ENCODE measurements at regions not wholly inside any gene's neighbourhood (a gene's known extent, or its start where the extent isn't known, plus 50 kb on each side); places are given as distances from the start of the nearest gene placed in this dataset.

DNA sequence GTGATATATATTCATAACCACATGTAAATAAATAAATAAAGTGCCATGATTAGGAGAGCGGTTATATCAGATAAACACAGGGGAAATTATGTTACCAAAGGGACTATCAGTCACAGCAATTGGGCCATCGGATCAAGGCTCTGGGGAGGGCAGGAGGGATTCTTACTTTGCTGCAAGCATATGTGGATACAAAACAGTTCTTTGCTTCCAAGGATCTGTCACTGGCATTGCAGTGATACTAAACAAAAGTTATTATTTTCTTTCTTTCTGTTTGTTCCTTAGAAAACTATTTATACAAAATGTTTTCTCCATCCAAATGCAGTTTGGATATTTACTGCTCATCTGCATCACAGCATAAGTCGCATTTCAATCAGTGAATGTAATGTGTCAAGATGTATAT is 188.4 kb upstream of the MGMT start:
- DNase-seq: no peak

DNA sequence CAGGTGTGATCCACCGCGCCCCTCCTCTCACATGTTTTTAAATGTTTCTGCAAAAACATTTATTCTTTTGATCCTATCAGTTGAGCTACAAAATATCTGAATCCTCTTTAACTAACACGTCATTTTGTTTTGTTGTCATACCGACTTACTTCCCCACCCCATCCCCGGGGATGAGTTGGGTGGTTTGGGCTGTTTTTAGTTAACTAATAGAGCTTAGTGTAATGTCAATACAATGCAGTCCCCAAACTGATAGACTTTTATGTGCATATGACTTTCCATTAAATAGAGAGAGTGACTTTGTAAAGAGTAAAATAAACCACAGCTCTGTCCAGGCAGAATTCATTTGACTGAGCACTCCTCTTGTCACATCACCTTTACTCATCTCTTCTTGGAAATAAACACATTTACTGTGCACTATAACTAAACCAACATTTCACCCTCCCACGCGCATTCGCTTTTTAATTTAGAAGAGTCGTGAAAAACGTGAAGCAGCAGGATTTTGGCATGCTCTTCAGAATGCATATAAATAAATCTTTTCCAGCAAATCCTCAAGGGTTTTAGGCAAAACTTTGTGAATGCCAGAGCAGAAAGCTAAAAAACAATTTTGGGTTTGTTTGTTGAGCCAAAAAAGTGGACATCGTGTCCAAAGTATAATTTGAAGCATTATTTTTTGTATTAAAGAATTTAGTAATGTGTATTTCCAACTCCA is 187.4 kb upstream of the MGMT start:
- no peak for DNase-seq

DNA sequence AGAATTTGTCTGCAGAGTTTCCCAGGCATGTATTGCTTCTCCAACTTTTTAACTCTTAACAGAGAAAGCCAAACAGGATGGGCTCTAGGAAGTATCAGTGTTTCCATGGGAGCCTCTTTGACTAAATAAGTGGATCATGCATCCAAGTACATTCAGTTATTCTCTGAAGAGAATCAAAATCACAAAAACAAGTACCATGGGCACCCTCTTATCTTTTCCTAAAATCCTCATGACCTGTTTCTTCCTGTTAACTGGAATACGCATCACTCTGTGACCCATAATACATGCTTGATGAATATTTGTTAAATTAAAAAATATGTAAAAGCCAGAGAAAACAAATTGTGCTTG is 186.9 kb upstream of the MGMT start:
- DNase-seq: no peak

DNA sequence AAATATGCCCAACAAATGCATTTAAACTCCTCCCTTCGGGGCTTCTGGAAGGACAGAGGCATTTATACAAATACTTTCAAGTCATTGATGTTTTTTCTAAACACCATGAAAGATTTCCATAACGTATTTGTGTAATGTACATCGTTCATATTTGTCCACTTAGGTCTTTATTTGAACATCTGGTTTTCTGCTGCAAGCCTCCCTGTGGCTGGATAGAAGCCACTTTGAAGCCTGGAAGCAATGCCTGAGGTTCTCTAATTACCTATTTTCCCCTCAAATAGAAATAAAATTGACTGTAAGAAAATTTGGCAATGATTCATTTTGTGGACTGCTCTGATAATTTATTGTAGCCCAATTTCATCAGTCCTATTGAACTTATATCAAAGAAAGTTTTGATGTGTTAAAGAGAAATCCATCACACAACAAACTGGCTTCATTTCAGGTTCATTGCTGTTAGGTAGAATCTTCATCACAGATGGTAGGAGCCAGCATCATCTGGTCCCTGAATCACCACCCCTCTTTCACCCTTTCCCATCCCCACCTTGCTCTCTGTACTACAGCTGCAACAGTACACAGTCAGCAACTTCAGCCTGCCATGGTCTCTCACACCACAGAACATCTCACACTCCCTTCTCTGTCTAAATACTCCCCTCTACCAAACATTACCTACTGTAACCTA is 186.0 kb upstream of the MGMT start:
- DNase-seq: no peak

DNA sequence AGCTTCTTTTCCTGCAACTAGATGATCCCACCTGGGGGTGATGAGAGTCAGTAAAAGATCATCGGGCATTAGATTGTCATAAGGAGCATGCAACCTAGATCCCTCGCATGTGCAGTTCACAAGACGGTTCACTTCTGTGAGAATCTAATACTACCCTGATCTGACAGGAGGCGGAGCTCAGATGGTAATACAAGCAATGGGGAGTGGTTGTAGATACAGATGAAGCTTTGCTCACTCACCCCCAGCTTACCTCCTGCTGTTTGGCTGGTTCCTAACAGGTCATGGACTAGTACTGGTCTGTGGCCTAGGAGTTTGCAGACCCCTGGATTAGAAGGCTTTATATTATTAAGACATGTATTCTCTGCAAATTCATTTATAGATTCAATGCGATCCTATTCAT is 181.6 kb upstream of the MGMT start:
- DNase-seq: no peak

DNA sequence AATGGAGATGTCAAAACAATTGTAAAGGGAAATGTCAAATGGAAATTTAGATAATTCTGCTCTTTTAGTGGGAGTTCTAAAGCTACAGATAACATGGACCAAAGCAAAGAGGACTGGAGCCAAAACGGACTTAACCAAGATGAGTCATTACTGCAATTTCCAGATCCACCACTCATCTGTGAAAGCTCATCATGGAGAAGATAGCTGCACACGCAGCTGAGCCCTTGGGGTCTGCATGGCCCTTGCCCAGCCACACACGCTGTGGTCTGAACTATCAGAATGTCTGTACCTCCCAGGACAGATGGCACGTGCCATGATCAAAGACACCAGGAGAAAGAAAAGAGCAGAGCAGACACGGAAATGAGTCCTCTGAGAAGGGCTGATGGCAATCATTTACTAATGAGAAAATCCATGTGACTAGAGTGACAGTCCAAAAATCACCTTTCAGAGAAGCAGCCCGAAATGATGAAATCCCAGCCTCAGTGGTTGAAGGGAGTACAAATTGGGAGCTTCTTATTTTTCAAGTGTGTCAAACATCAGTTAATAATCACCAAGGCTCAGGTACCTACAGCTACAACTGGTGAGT is 177.9 kb upstream of the MGMT start:
- no peak for DNase-seq

DNA sequence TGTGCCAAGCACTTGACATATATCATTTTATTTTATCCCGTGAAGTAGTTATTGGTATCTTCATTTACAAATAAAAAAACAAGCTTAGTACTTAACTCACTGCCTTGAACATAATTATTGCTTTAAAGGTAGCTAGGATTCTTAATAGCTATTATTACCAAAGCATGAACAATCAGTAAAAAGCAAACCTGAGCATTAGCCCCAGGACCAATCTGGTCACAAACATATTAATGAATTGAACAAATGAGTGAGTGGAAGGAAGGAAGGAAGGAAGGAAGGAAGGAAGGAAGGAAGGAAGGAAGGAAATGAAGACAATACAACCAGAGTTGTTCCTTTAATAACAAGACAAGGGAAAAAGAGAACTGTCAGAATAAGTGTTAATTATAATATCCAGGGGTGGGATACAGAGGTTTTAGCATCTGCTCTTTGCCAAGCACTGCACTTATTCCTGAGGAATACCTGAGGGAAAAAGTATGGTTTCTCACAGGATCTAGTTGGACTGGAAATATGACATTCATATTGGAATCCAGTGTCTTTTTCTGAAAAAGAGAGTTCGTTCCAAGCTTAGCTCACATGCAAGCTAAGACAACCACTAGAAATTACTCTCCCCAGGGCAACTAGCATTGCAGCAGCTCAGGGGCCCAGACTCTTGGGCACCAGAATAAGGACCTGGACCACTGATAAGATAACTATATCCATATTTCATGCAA is 172.9 kb upstream of the MGMT start:
- no peak for DNase-seq

DNA sequence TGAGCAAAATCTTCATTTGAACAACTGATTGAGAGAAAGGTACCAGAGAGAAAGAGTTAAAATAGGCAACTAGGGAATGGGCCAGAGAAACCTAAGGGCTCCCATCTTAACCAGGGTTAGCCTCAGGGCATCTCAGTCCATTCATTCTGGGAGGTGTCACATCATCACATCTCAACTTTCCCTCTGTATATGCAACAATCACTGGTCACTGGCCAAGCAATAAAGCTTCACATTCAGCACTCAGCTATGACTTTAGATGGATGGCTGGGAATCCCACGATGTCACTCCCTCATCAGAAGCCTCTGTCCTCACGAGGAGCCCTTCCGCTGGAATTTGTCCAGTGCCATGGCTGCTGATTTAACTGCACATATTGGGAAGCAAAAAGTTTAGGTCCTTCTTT is 172.1 kb upstream of the MGMT start:
- DNase-seq: no peak

DNA sequence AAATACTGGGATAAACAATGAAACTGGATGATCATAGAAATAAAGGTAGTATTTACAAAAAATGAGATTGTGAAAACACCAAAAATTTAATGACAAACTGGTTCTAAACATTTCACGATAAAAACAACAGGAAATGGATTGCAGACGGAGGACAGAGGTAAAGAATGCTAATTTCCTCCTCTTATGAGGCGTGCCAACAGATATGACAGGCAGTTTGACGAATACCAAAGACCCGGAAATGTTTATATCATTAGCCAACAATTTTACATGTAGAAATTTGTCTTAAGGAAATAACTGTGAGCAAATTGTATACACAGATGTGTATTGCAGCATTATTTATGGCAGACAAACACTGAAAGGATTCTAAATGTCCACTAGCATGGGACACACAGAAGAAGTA is 162.0 kb upstream of the MGMT start:
- DNase-seq: no peak

DNA sequence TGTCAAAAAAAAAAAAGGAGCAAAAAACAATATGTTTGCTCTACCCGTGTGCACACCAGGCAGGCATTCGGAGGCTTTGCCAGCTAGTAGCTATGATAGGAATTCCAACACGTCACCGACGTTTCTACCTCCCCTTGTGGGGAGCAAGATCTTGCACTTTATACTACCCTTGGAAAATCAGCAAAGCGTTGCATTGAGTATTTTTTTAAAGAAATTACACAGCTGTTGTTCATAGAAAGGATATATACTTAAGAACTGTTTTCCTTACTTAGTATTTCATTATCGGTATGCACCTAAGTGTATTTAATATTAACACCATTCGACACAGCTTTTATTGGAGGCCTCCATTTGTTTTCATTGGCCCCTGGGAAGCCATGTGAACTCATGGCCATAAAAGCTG is 159.9 kb upstream of the MGMT start:
- DNase-seq: no peak

DNA sequence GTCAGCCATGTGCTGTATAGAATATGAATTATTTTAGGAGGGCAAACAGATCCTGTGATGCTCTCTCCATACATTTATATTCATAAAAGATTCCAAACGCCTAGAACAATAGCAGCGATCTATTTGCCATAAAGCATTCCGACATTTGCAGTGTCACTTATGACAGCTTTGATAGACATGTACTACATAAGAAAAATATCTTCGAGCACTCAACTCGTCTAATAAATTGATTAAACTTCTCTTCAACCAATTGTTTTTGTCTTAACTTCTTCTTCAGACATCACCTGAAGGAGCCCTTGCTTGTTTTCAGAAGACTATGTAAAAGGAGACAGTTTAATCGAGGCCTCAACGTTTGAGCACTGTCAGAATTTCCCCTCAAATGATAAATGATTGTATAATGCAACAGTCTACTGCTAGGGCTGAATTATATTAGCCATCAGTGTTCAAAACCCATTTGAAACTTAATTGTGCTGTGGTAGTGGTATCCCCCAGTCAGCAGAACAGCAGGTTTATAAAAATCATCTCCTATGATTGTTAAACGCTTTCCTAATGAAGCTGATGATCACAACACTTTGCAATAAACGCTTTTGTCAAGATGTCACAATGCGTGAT is 158.0 kb upstream of the MGMT start:
- DNase-seq: no peak

DNA sequence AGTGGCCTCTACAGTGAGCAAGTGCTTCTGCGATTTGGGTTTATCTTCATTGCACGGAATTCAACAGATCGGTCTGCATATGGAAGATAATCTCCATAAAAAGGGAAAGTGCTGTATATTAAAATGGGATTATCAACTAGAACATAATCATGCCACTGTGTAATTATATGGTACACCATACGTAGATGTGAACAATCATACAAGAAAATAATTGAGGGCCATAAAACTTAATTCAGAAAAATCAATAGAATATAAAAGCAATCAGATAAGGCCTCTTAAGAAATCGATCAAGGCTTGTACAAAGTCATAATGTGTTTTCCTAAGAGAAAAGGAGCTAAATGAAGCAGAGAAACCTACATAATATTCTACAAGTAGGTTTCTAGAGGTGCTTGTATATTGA is 157.5 kb upstream of the MGMT start:
- DNase-seq: no peak

DNA sequence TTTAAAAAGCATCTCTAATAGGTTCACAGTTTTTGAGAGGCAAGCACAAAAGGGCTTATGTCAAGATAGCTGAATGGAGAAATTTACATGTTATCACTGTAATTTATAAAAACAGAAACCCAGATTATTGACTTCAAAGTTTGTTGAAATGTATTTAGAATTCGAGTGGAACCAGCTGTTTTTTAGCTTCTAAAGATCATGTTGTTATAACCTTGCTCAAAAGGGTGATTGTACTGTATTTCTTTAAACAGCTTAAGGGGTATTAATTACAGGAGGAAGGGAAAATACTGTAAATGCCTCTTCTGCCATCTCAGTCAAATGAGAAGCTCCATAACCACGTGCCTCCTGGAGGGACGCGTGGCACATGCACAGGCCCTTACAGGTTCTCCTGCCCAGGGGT is 156.2 kb upstream of the MGMT start:
- DNase-seq: no peak

DNA sequence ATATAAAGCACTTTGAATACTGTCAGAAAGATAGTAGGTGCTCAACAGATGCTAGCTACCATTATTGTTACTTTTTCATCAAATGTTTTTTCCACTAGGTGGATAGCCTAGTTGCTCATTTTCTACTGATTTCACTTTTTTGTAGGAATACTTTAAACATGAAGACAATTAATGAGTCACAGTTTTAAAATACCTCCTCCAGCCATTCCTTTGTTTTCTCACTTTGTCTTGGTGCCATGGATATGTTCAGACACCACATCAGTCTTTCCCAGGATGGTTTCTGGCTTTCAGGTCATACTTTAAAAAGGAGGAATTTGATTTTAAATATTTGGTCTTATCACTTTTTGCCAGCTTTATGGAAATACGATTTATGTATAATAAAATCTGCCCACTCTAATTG is 147.1 kb upstream of the MGMT start:
- no peak for DNase-seq

DNA sequence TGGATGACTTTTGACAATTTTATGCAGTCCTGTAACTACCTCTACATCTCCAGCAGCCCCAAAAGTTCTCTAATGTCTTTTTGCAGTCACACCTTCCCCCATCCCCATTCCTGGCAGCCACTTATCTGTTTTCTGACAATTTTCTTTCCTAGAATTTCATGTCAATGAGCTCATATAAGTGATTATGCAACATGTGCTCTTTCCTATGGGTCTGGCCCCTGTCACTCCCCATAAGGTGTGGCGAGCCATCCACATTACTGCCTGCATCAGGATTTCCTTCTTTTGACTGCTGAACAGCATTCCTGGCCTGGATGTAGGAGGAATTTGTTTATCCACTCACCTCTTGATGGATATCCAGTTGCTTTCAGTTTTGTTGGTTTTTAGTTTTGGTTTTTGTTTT is 146.7 kb upstream of the MGMT start:
- DNase-seq: no peak

DNA sequence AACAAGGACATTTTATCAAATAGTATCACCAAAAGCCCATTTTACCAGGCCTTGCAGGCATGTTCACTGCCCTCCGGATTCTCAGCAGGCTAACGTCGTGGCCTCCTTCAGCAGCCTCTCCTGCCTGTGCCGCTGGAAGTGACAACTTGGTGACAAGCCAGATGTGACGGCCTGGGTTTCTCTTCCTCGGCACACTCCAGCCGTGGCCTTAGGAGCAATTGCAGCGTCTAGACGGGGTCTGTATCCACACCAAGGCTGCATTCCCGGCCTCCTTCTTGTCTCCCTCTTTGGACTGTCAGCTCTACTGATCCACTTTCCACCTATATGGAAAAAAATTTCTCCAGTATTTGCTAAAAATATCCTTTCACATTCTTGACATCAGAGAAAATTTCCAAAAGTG is 145.3 kb upstream of the MGMT start:
- DNase-seq: no peak

DNA sequence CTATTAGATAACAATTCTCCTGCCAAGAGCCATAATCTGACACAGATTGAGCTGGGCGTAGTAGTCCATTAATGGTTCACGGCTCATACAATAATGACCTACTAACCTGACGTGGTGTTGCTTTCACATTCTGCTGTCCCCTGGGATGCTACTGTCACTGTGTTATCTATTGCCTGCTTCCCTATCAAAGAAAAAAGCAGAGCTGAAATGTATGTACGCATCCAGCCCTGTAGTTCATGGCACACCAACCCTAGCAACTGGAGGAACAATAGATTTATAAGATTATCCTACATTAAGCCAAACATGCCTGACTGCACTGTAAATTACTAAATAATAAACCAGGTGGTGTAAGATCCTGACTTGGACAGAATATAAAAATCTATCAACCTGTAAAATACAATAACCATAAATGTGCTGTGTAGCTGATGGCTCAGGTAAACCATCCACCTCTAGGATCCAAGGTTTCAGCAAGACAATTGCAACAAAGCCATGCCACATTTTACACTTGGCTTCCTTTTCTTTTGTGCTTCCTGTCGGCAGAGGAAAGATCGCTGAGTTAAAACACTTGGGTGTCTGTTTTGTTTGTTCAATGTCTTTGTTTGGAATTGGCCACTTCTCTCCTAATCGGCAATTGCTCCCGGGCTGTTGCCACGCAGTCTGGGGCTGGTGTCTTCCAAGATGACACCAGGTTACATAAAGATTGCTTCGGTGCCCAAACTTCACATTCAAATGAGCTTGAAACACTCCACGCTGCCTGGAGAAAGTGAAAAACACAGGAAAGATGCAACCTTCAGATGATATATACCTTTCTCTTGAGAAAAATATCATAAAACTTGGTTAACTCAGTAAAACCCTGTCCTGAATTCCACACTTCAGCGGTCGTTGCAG is 143.9 kb upstream of the MGMT start:
- no peak for DNase-seq

DNA sequence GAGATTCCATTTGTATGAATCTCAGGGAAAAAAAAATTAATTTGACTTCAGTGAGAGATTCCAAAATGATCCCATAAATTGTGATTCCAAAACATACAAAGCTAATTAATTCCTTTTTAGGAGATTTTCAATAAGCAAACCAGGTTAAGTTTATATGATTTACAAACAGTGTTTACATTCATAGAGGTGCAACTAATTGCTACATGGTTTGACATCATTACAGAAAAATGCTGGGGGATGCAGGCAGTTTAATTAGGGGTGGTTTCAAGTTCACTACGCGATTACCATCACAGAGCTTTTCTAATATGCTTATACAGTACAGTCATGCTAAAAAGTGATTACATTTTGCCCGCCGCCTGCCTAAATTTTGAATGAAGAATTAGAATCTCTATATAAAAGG is 143.2 kb upstream of the MGMT start:
- no peak for DNase-seq

DNA sequence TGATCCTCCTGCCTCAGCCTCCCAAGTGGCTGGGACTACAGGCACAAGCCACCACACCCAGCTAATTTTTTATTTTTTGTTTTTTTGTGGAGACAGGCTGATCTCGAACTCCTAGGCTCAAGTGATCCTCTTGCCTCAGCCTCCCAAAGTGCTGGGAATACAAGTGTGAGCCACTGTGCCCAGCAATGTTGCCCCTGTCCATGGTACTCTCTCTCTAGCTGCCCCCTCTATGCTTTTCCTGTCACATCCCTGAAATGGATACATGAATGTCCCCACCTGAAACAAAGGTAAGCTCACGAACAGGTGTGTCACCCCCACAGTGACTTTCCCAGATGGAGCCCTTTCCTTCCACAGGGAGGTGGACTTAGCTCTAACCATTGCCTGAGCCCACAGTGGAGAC is 141.1 kb upstream of the MGMT start:
- DNase-seq: no peak

DNA sequence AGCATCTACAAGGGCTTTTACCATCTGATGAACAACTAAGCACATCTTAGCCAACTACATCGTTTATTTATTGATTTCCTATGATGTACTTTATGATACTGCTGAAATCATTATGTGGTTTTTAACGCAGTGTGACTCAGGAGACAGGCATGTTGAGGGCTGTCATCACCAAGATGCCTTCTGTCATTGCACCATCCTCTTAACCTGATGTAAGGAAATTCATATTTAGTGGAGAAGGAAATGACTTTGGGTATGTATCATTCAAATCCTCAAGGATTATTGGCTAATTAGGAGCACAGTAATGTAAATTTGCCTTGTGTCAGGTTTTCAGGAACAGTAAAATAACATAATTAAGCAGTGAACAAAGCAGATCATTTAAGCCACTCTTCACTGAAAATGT is 138.5 kb upstream of the MGMT start:
- DNase-seq: no peak

DNA sequence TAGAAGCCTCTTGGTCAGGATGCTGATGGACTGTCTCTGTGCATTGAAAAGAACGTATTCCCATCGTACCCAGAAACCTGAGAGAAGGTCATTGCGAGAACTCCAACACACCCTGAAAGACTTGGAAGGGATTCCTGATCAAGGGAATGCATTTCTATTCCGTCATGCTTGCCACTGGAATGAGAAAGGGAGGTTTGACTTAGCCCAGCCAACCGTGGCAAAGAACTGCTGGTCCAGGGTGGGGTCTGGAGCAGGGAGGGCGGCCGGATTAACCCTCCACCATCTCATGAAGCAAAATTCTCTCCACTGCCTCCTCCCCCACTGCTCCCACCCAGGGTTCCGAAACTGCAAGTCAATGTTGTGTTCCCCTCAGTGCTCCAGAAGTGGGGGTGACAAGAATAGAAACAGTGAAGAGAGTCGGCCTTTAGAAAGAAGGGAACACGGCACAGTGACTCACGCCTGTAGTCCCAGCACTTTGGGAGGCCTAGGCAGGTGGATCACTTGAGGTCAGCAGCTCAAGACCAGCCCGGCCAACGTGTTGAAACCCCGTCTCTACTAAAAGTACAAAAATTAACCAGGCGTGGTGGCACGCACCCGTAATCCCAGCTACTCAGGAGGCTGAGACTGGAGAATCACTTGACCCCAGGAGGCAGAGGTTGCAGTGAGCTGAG is 137.5 kb upstream of the MGMT start:
- no peak for DNase-seq

DNA sequence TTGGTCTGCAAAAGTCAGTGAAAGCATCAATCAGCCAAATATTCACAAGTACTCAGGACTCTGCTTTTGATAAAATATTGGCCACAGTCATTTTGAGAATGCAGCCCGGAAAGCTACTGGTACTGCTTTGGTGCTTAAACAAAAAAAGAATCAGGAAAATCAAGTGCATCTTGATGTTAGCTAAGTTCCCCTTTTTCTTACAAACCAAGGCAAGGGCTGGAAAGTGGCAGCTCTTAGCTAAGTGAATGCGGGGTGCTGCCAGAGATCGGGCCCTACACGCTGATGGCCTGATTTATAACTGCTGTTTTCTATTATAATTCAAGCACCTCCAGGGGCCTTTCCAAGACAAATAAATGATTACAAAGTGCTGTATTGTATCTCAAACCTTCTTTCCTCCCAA is 136.8 kb upstream of the MGMT start:
- DNase-seq: no peak
